Ishikawa (cell line): ENCODE measurements at regions not wholly inside any gene's neighbourhood (a gene's known extent, or its start where the extent isn't known, plus 50 kb on each side); places are given as distances from the start of the nearest gene placed in this dataset.

Experiments used
- CEBPB ChIP-seq: IDR thresholded peaks from 2 replicates; pipeline ENCODE4 v1.6.1; 2012
- CREB1 ChIP-seq: IDR thresholded peaks from 2 replicates; pipeline ENCODE4 v1.6.1; 2012; ENCODE audit warnings: low read depth
- EGR1 ChIP-seq: IDR thresholded peaks from 2 replicates; pipeline ENCODE4 v1.6.1; 2012
- EP300 ChIP-seq: IDR thresholded peaks from 2 replicates; pipeline ENCODE4 v1.6.1; 2012; ENCODE audit warnings: borderline replicate concordance
- FOXM1 ChIP-seq: IDR thresholded peaks from 2 replicates; pipeline ENCODE4 v1.6.1; 2012; ENCODE audit warnings: low read depth, borderline replicate concordance
- NFIC ChIP-seq: IDR thresholded peaks from 2 replicates; pipeline ENCODE4 v1.6.1; 2012
- RAD21 ChIP-seq: IDR thresholded peaks from 2 replicates; pipeline ENCODE4 v1.6.1; 2012; ENCODE audit warnings: low read depth
- REST ChIP-seq: IDR thresholded peaks from 2 replicates; pipeline ENCODE4 v1.6.1; 2012; ENCODE audit warnings: low read depth, mild to moderate bottlenecking
- TAF1 ChIP-seq: IDR thresholded peaks from 2 replicates; pipeline ENCODE4 v1.6.1; 2012; ENCODE audit warnings: low read depth, mild to moderate bottlenecking
- TCF12 ChIP-seq: IDR thresholded peaks from 2 replicates; pipeline ENCODE4 v1.6.1; 2012; ENCODE audit warnings: low read depth
- TEAD4 ChIP-seq: IDR thresholded peaks from 2 replicates; pipeline ENCODE4 v1.6.1; 2012
- YY1 ChIP-seq: IDR thresholded peaks from 2 replicates; pipeline ENCODE4 v1.6.1; 2012; ENCODE audit warnings: low read depth
- ZBTB7A ChIP-seq: IDR thresholded peaks from 2 replicates; pipeline ENCODE4 v1.6.1; 2012; ENCODE audit warnings: low read depth
- TF ChIP-seq, protein P1 (sequence below): IDR thresholded peaks from 2 replicates; pipeline ENCODE4 v1.6.1; 2012
- TF ChIP-seq, protein P2 (sequence below): IDR thresholded peaks from 2 replicates; pipeline ENCODE4 v1.6.1; 2012

GRCh38 chr16:49084628-49085390 is 196.8 kb downstream of the CBLN1 start:
- TF ChIP-seq REST = no peak
- TF ChIP-seq TEAD4 = no peak
- TF ChIP-seq FOXM1 = no peak
- no peak for TF ChIP-seq NFIC
- TF ChIP-seq ZBTB7A = no peak
- TF ChIP-seq CREB1 = no peak
- TF ChIP-seq RAD21 = no peak
- TF ChIP-seq TAF1 = no peak
- TF ChIP-seq YY1 = no peak
- TF ChIP-seq TCF12 = no peak
- TF ChIP-seq EP300 = no peak
- TF ChIP-seq, protein P1, sequence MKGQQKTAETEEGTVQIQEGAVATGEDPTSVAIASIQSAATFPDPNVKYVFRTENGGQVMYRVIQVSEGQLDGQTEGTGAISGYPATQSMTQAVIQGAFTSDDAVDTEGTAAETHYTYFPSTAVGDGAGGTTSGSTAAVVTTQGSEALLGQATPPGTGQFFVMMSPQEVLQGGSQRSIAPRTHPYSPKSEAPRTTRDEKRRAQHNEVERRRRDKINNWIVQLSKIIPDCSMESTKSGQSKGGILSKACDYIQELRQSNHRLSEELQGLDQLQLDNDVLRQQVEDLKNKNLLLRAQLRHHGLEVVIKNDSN = no peak

DNA sequence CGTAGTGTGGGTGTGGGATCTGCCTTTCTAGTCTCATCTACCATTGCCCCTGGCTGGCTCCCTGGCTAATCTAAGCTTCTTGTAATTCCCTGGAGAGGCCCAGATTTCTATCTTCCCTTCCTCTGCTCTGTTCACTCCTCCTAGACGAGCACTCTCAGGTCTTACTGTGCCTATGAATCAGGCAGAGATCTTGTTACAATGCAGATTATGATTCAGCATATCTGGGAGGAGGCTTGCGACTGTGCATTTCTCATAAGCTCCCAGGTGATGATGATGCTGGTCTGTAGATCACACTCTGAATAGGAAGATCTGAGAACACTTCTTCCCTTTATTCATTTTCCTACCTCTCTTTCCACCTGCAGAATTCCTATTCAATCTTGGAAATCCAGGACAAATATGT is 200.1 kb downstream of the CBLN1 start:
- TF ChIP-seq TEAD4 = no peak
- TF ChIP-seq, protein P1 = no peak
- no peak for TF ChIP-seq TAF1
- TF ChIP-seq NFIC = no peak
- TF ChIP-seq, protein P2, sequence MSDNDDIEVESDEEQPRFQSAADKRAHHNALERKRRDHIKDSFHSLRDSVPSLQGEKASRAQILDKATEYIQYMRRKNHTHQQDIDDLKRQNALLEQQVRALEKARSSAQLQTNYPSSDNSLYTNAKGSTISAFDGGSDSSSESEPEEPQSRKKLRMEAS = no peak
- no peak for TF ChIP-seq ZBTB7A
- no peak for TF ChIP-seq REST
- TF ChIP-seq TCF12 = no peak
- no peak for TF ChIP-seq YY1
- TF ChIP-seq CREB1 = no peak
- TF ChIP-seq EP300 = no peak
- no peak for TF ChIP-seq FOXM1
- no peak for TF ChIP-seq CEBPB
- no peak for TF ChIP-seq EGR1
- no peak for TF ChIP-seq RAD21

DNA sequence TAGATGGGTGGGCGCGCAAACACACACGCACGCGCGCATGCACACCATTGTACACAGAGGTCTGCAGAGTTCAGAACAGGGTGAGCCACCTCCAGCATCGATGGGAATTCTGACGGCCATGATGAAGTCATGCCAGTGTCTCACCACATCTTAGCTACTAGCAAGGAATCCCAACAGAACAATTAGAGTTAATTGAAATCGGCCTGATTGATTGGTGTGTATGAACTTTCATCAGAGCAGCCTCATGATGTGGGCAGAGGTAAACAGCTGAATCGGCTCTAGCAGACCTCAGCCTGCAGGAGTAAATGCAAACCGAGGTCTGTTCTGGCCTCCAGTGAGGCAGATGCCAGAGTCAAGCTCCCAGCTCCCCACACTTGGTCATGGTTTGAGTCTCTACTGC is 200.6 kb downstream of the CBLN1 start:
- TF ChIP-seq ZBTB7A = no peak
- TF ChIP-seq NFIC = no peak
- no peak for TF ChIP-seq YY1
- TF ChIP-seq, protein P1 = no peak
- TF ChIP-seq TCF12 = no peak
- no peak for TF ChIP-seq EP300
- TF ChIP-seq FOXM1 = no peak

DNA sequence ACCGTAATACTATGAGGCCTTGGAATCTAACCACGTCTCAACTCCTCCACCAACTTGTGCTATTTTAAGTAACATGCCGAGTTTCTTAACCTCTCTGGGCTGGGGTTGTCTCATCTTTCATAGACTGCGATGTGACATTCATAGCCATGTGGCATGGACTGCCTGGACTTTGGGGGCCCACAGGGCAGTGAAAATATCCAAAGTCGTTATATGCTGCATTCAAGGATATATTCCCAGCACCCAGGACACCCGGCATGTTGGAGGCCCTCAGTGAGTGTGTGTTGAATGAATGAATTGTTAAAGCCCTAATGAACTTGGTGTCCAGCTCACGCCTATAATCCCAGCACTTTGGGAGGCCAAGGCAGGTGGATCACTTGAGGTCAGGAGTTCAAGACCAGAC is 203.1 kb downstream of the CBLN1 start:
- TF ChIP-seq YY1 (no peak), TCF12 (no peak), EP300 (no peak), ZBTB7A (no peak), FOXM1 (no peak), TEAD4 (no peak), RAD21 (no peak), CEBPB (no peak), NFIC (no peak), REST (no peak), CREB1 (no peak), EGR1 (no peak), TAF1 (no peak)
- TF ChIP-seq, protein P1 = no peak
- TF ChIP-seq, protein P2 = no peak
